Esophagus (tissue), 2 donors: ENCODE measurements at regions not wholly inside any gene's neighbourhood (a gene's known extent, or its start where the extent isn't known, plus 50 kb on each side); places are given as distances from the start of the nearest gene placed in this dataset.
A peak's percentile ranks its signal among the peaks of the same experiment; 100 is the strongest.

Experiments used
- H3K27ac ChIP-seq, 2 donors: one replicate each; pipeline ENCODE4 v1.5.1; 2013; ENCODE audit warnings: low read depth in 2 of 2, mild to moderate bottlenecking in 2 of 2, inconsistent platforms in 1 of 2, low read length in 1 of 2, moderate library complexity in 1 of 2
- H3K27me3 ChIP-seq, 2 donors: one replicate each; pipeline ENCODE4 v1.6.1; 2013; ENCODE audit warnings: low read length in 2 of 2, control low read depth in 1 of 2, mild to moderate bottlenecking in 1 of 2; ENCODE audit not compliant: insufficient read depth in 2 of 2, control insufficient read depth in 1 of 2
- H3K36me3 ChIP-seq, 2 donors: one replicate each; pipeline ENCODE4 v1.6.1; 2013; ENCODE audit warnings: low read length in 1 of 2; ENCODE audit not compliant: control insufficient read depth in 2 of 2, insufficient read depth in 2 of 2
- H3K4me1 ChIP-seq, 2 donors: one replicate each; pipeline ENCODE4 v1.6.1; 2013; ENCODE audit warnings: low read length in 1 of 2; ENCODE audit not compliant: control insufficient read depth in 2 of 2, insufficient read depth in 2 of 2
- H3K4me3 ChIP-seq, 2 donors: one replicate each; pipeline ENCODE4 v1.5.1; 2013; ENCODE audit warnings: low read length in 2 of 2, mild to moderate bottlenecking in 2 of 2, low read depth in 1 of 2, moderate library complexity in 1 of 2
- H3K9me3 ChIP-seq, 2 donors: one replicate each; pipeline ENCODE4 v1.6.1; 2013; ENCODE audit warnings: mild to moderate bottlenecking in 2 of 2, low read depth in 1 of 2, low read length in 1 of 2, moderate library complexity in 1 of 2; ENCODE audit not compliant: control insufficient read depth in 2 of 2, insufficient read depth in 1 of 2
- WGBS, 2 donors: extraction: QIAGEN DNeasy Blood & Tissue Kit; methylation state at CpG; one replicate each; pipeline ENCODE4 v1.1.7; 2013; 5-methylcytosine and 5-hydroxymethylcytosine counted together
- donor health status: healthy with polysubstance abuse.
- donor health status: Bipolar disorder and iron deficiency.

DNA sequence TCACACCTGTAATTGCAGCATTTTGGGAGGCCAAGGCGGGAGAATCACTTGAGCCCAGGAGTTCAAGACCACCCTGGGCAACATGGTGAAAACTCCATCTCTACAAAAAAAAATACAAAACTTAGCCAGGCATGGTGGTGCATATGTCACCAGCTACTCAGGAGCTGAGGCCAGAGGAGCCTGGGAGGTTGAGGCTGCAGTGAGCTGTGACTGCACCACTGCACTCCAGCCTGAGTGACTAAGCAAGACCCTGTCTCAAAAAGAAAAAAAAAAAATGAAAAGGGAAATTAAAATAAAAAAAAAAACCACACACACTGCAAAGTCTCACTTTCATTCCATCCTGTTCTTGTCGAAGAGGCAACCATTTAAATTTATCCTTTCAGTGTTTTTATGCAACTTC, 100.8 kb upstream of the PIAS1 start:
- WGBS, 2 donors, result 78 to 85% methylated on average over 2 of the region's 2 CpGs

DNA sequence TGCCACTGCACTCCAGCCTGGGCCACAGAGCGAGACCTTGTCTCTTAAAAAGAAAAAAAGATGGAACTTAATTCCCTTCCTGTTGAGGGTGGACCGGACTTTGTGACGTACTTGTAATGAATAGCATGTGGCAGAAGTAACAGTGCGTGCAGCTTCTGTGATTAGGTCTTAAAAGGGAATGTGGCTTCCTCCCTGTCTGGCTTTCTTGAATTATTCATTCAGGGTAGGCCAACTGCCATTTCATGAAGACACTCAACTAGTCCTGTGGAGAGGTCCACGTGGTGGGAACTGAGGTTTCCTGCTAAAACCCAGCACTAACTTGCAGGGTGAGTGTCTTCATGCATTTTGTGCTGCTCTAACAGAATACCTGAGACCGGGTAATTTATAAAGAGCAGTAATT, 98.9 kb upstream of the PIAS1 start:
- Histone ChIP-seq H3K4me3 (no peak overlapping the region), H3K4me1 (peaks cover 0 to 4% of the 10 kb centered on the region in 2 donors), H3K27ac (peak overlapping the region in 1 of 2 donors; percentile 65), H3K36me3 (no peaks in the 10 kb centered on the region), H3K27me3 (no peaks in the 10 kb centered on the region), H3K9me3 (no peaks in the 10 kb centered on the region)
- 79 to 83% methylated on average over 6 of the region's 6 CpGs for WGBS, 2 donors

More for the DNA sequence above, 100.8 kb upstream of the PIAS1 start:
- Histone ChIP-seq H3K27me3 (no peaks in the 10 kb centered on the region), H3K9me3 (no peaks in the 10 kb centered on the region), H3K4me1 (no peaks in the 10 kb centered on the region), H3K36me3 (no peaks in the 10 kb centered on the region), H3K4me3 (no peak overlapping the region), H3K27ac (no peak overlapping the region)

DNA sequence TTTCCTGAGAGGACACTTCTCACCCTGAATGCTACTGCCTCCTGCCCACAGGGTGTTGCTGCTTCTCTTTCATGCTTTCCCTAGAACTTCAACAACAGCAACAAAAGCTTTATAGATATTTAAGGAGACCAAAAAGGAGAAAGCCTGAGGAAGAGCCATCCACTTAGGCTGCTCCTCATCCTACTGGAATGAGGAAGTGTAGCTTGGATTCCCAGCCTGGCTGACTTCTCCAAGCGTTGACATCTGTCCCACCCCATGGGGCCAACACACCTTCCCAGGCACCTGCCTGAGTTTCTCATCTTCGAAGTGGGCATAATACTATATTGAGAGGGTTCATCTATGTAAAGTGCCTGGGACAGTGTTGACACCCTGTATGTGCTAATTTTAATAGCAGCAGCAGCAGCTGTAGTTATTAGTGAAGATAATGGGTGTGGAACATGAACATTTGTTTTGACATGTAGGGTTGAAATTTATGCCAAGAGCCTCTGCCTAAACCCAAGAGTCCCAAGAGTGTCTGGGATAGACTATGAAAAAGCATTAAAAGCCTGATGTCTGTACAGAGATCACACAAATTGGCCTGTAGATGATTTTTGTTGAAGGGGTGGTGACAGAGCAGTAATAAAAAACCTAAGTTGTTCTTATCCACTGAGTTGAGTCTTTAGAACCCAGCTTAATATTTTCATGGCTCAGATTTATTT, 96.5 kb upstream of the PIAS1 start:
- Histone ChIP-seq H3K4me3 (no peak overlapping the region), H3K27me3 (no peaks in the 10 kb centered on the region), H3K27ac (no peak overlapping the region), H3K36me3 (no peaks in the 10 kb centered on the region), H3K9me3 (no peaks in the 10 kb centered on the region), H3K4me1 (peaks cover 2 to 4% of the 10 kb centered on the region in 2 donors)
- 33 to 47% methylated on average over 2 of the region's 2 CpGs for WGBS, 2 donors

DNA sequence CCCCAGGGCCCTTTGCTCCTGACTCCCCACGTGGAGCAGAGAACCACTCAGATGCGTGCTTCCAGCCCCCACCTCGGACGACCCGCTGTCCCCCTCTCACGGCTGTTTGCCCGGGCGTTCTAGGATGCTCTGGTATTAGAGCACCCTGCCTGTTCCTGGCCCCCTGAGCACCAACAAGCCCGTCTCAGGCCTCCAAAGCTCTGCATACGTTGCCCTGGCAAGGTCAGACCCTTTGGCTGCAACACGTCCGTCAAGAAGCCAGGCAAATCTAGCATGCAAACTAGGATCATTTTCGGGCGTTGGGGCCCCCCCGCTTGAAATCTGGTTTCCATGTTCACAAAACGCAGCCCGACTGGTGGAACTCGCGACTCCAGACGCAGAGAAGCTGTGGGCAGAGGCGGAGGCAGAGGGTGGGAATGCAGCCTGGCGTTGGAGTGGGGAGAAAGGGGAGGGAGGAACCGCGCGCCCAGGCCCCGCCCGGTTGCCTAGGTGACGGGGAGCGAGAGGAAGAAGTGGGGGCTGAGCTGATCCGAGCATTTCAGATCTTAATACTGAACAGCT, 86.2 kb upstream of the PIAS1 start:
- Histone ChIP-seq H3K9me3 (no peaks in the 10 kb centered on the region), H3K27me3 (no peaks in the 10 kb centered on the region), H3K27ac (peak overlapping the region in 1 of 2 donors; percentile 36), H3K4me3 (peak overlapping the region; percentile 22 to 29), H3K36me3 (no peaks in the 10 kb centered on the region), H3K4me1 (peaks cover 5 to 6% of the 10 kb centered on the region in 2 donors)
- 8 to 9% methylated on average over 30 of the region's 30 CpGs for WGBS, 2 donors

DNA sequence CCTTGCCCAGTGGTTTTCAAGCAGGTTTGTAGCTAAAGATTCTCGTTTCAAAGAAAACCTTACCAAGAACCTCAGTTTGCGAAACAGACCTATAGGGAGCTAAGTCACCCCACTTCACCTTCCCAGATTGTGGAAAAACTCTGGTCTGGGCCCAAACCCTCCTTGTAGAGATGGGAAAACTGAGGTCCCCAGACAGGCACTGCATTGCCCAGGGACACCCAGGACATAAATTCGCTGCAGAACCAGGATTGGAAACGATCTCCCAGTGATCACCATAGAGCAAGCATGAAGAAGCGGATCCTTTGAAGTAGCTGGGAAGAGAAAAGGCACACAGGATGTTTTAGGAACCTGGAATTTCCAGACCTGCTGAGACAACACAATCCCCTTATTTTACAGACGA, 85.6 kb upstream of the PIAS1 start:
- Histone ChIP-seq H3K9me3 (no peaks in the 10 kb centered on the region), H3K27me3 (no peaks in the 10 kb centered on the region), H3K4me1 (peaks cover 5 to 6% of the 10 kb centered on the region in 2 donors), H3K36me3 (no peaks in the 10 kb centered on the region), H3K4me3 (no peak overlapping the region), H3K27ac (peak overlapping the region in 1 of 2 donors; percentile 40)
- WGBS, 2 donors, result 52 to 63% methylated on average over 6 of the region's 6 CpGs

DNA sequence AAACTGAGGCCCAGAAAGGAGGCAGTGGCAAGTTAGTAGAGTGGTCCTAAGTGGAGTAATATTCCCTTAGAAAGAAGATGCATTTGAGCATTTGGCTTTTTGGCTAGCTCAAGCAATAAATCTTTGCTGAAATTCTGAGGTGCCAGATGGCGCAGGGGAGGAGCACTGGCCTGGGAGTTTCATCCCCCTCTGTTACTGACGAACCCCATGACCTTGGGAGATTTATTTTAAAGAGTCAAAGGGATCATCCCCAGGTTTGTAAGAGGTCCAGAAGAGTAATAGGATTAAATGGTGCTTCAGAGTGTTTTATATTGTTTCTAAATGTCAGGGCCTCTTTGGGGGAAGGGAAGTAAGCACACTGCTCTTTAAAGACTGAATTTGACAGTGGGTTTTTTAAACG, 85.1 kb upstream of the PIAS1 start:
- no peak overlapping the region for H3K27ac ChIP-seq
- H3K4me1 ChIP-seq, result peaks cover 5 to 6% of the 10 kb centered on the region in 2 donors
- no peaks in the 10 kb centered on the region for H3K36me3 ChIP-seq
- no peak overlapping the region for H3K4me3 ChIP-seq
- no peaks in the 10 kb centered on the region for H3K27me3 ChIP-seq
- 74 to 75% methylated on average over 3 of the region's 3 CpGs for WGBS, 2 donors
- H3K9me3 ChIP-seq, result no peaks in the 10 kb centered on the region

DNA sequence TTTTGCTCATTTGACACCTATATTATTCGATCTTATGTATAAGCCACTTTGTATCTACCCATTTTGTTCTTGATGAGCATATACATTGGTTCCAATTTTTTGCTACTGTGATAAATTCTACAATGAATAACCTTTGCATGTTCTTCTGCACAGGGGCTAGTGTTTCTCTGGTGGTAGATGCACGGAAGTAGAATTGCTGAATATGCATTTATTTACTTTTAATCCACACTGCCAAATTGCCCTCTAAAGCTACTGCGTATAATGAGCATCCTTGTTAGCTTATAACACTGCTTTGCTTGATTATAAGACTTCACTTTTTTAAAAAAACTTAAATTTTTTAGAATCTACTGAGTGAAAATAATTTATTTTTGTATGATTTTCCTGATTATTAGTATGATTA, 84.2 kb upstream of the PIAS1 start:
- no peaks in the 10 kb centered on the region for H3K9me3 ChIP-seq
- no peak overlapping the region for H3K4me3 ChIP-seq
- peaks cover 5 to 9% of the 10 kb centered on the region in 2 donors for H3K4me1 ChIP-seq
- WGBS, 2 donors, result 69 to 87% methylated on average over 3 of the region's 3 CpGs
- H3K27me3 ChIP-seq, result no peaks in the 10 kb centered on the region
- no peaks in the 10 kb centered on the region for H3K36me3 ChIP-seq
- H3K27ac ChIP-seq, result no peak overlapping the region

DNA sequence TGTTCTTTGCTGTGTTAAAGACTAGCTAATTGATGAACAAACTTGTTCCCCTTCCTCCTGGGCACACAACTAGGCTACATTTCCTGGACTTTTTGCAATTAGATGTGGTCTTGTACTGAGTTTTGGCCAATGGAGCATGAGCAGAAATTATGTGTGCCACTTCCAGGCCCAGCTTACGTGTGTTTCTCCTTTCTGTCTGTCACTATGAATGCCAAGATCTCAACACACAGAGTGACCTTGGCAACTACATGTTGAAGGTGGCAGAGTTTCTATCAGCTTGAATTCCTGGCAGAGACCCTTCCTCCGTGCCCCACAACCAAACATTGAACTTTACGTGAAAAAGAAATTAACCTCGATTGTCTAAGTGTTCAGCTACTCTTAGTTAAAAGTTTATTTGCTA, 81.7 kb upstream of the PIAS1 start:
- no peak overlapping the region for H3K27ac ChIP-seq
- H3K36me3 ChIP-seq, result no peaks in the 10 kb centered on the region
- H3K4me3 ChIP-seq, result no peak overlapping the region
- H3K9me3 ChIP-seq, result no peaks in the 10 kb centered on the region
- no peaks in the 10 kb centered on the region for H3K27me3 ChIP-seq
- peaks cover 5 to 9% of the 10 kb centered on the region in 2 donors for H3K4me1 ChIP-seq
- WGBS, 2 donors, result 64 to 76% methylated on average over 4 of the region's 4 CpGs

DNA sequence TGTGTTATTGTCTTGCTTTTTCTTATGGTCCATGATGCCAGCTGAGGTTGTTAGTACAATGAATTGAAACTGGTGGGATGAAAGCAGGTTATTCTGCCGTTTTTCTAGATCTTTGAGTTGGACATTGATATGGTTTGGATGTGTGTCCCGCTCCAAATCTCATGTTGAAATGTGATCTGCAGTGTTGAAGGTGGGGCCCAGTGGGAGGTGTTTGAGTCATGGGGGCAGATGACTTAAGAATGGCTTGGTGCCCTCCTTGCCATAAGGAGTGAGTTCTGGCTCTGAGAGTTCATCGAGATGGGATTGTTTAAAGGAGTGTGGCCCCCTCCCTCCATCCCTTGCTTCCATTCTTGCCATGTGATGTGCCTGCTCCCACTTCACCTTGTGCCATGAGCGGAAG, 80.3 kb upstream of the PIAS1 start:
- 89 to 92% methylated on average over 4 of the region's 4 CpGs for WGBS, 2 donors

DNA sequence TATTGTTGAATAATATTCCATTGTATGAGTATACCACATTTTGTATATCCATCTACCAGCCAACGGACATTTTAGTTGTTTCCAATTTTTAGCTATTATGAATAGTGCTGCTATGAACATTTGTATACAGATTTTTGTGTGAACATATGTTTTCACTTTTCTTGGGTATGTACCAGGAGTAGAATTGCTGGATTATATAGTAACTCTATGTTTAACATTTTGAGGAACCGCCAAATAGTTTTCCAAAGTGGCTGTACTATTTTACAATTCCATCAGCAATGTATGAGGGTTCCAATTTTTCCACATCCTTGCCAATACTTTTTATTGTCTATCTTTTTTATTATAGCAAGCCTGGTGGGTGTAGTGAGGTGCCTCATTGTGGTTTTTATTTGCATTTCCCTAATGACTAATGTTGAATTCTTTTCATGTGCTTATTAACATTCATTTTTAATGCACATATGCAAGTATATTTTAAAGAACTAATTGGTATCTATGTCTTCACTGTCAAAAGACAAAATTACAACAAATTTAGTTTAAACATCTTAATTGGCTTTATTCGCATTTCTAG, 77.5 kb upstream of the PIAS1 start:
- Histone ChIP-seq H3K9me3 (no peaks in the 10 kb centered on the region), H3K4me3 (no peak overlapping the region), H3K27ac (no peak overlapping the region), H3K4me1 (peaks cover 0 to 3% of the 10 kb centered on the region in 2 donors), H3K36me3 (no peaks in the 10 kb centered on the region), H3K27me3 (no peaks in the 10 kb centered on the region)
- WGBS, 2 donors, result 92 to 94% methylated on average over 3 of the region's 3 CpGs

More for the DNA sequence above, 80.3 kb upstream of the PIAS1 start:
- no peaks in the 10 kb centered on the region for H3K36me3 ChIP-seq
- H3K4me1 ChIP-seq, result peaks cover 0 to 3% of the 10 kb centered on the region in 2 donors
- H3K4me3 ChIP-seq, result no peak overlapping the region
- H3K27me3 ChIP-seq, result no peaks in the 10 kb centered on the region
- no peaks in the 10 kb centered on the region for H3K9me3 ChIP-seq
- no peak overlapping the region for H3K27ac ChIP-seq
